Right atrium auricular region (tissue), 2 donors: ENCODE measurements at regions not wholly inside any gene's neighbourhood (a gene's known extent, or its start where the extent isn't known, plus 50 kb on each side); places are given as distances from the start of the nearest gene placed in this dataset.

Experiments used
- DNase-seq: peaks from one replicate; pipeline ENCODE4 v3.0.0-alpha.2; 2019; ENCODE audit warnings: low spot score
- H3K27ac ChIP-seq, 2 donors: fragments of 200-600 bp; sonication (generic); 1 replicate in 1 of 2; 2 replicates in 1 of 2; pipeline ENCODE4 v1.5.1; 2016 to 2019
- H3K27me3 ChIP-seq, 2 donors: fragments of 200-600 bp; sonication (generic); one replicate each; pipeline versions ENCODE4 v1.5.1 to v1.6.0; 2017 to 2019
- H3K36me3 ChIP-seq: fragments of 200-600 bp; sonication (generic); one replicate; pipeline ENCODE4 v1.5.1; 2016
- H3K4me1 ChIP-seq, 2 donors: fragments of 200-600 bp; sonication (generic); one replicate each; pipeline versions ENCODE4 v1.5.1 to v1.6.0; 2017 to 2019
- H3K4me3 ChIP-seq, 2 donors: fragments of 200-600 bp; sonication (generic); 1 replicate in 1 of 2; 2 replicates in 1 of 2; pipeline ENCODE4 v1.5.1; 2017 to 2019; ENCODE audit warnings: mild to moderate bottlenecking in 1 of 2, moderate library complexity in 1 of 2
- H3K9me3 ChIP-seq, 2 donors: fragments of 200-600 bp; sonication (generic); one replicate each; pipeline ENCODE4 v1.5.1; 2019
- TF ChIP-seq, protein P1 (sequence below), 2 donors: fragments of 200-600 bp; sonication (generic); IDR thresholded peaks; one replicate each; pipeline ENCODE4 v1.5.1; 2019; ENCODE audit warnings: antibody characterized with exemption in 2 of 2

DNA sequence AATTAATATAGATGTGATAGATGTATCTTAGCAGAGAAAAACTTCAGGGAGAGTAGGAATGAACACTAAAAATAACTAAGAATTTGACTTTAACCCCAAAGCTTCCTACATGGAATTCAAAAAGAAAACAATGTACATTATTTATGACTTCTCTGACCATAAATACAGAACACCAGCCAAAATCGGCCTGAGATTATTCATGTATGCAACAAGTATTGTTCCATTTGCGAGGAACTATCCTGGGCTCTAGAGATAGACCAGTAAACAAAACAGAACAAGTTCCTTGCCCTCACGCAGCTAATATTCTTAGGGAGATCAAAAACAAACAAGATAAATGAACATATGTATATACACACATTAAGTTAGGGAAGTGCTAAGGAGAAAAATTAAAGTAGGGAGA lies 432.3 kb upstream of the SOX5 start:
- H3K27me3 ChIP-seq: no peaks in the 10 kb centered on the region
- no peaks in the 10 kb centered on the region for H3K9me3 ChIP-seq
- no peaks in the 10 kb centered on the region for H3K36me3 ChIP-seq
- no peak overlapping the region for H3K4me3 ChIP-seq
- TF ChIP-seq, protein P1, sequence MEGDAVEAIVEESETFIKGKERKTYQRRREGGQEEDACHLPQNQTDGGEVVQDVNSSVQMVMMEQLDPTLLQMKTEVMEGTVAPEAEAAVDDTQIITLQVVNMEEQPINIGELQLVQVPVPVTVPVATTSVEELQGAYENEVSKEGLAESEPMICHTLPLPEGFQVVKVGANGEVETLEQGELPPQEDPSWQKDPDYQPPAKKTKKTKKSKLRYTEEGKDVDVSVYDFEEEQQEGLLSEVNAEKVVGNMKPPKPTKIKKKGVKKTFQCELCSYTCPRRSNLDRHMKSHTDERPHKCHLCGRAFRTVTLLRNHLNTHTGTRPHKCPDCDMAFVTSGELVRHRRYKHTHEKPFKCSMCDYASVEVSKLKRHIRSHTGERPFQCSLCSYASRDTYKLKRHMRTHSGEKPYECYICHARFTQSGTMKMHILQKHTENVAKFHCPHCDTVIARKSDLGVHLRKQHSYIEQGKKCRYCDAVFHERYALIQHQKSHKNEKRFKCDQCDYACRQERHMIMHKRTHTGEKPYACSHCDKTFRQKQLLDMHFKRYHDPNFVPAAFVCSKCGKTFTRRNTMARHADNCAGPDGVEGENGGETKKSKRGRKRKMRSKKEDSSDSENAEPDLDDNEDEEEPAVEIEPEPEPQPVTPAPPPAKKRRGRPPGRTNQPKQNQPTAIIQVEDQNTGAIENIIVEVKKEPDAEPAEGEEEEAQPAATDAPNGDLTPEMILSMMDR (IDR thresholded peaks at IDR 0.05): no peak
- no peak overlapping the region for H3K27ac ChIP-seq
- H3K4me1 ChIP-seq: peaks cover 0 to 6% of the 10 kb centered on the region in 2 donors
- no peak for DNase-seq

DNA sequence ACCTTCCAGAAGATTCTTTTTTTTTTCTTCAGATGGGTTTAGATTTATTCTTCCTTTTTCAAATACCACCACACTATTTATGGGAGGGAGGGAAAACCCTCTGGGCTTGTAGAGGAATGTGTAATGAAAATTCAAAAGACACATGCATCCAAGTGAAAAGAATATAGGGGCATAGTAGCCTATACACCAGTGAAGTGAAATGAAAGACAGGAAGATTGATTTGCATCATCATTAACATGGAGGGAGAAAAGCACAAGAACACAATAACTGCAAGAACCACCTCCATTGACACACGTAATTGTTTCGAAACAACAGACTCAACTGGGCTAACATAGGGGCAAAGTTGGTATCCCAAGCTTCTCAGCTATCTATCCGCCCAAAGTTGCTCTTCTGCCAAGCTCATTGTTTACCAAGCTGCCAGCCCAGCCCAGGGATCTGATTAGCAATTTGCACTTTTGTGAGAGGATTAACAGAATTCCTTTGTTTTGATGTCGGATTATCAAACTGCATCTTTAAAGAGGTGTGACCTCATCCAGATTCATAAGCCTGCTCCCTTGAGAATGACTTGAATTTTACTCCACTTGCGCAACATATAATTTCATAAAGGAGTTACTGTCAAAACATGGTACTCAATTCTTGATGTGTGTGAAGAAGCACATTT lies 430.5 kb upstream of the SOX5 start:
- TF ChIP-seq, protein P1 (IDR thresholded peaks at IDR 0.05): no peak
- H3K27me3 ChIP-seq: no peaks in the 10 kb centered on the region
- H3K4me1 ChIP-seq: peaks cover 0 to 6% of the 10 kb centered on the region in 2 donors
- H3K27ac ChIP-seq: no peak overlapping the region
- no peak overlapping the region for H3K4me3 ChIP-seq
- DNase-seq: no peak
- no peaks in the 10 kb centered on the region for H3K36me3 ChIP-seq
- no peaks in the 10 kb centered on the region for H3K9me3 ChIP-seq

DNA sequence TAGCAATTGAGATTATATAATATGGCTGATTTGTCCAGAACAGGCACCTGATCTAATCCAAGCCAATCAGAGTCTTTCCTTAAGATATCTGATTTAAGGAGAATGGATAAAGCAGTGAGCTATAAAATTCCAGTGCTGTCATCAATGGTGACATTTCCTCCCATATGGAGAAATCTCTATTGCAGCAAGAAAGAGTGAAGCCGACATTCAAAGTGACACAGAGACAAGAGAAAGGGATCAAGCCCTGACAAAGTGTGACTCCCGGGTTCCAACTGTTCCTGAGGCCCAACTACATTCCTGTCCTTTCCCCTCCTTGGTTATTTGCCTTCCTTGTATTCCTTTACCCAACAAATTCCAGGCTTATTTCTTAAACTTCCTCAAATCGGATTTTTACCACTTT lies 430.0 kb upstream of the SOX5 start:
- Histone ChIP-seq H3K4me1 (peaks cover 0 to 6% of the 10 kb centered on the region in 2 donors), H3K9me3 (no peaks in the 10 kb centered on the region), H3K36me3 (no peaks in the 10 kb centered on the region), H3K4me3 (no peak overlapping the region), H3K27ac (no peak overlapping the region), H3K27me3 (no peaks in the 10 kb centered on the region)
- TF ChIP-seq, protein P1 (IDR thresholded peaks at IDR 0.05): no peak
- no peak for DNase-seq

DNA sequence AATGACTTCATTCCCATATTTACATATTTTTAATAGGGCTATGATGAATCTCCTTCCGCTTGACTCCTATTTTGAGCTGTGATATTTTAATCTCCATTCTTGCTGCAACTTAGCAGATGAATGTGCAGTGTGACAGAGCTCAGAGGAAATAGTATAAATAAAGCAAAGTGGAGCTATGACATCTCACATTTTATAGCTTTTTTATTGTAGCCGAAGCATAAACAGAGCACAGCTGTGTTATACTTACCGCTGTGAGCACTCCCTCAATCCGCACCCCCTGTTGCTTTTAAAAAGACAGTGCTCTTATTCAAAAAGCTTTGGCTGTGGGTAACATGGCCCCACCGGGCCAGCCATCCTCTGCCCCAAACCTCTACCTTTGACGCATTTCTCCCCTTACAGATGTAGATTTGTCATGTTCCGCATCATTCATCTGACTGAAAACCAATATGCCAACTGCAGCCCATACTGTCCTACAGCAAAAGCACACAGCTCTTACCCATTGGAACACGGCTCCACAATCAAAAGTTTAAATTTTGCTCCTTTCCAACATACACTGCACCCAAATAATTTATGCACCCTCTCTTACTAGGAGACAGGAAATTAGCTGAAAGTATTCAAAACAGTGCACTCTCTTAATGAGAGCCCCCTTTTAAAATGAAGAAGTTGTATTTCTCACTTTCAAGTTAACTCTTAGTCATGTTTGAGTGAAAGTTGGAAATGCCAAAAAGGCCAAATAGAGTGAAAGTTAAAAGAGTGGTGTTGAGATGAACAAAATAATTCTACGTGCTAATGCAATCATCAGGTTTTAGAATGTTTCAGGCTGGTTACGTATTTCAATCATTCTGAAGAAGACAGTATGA lies 429.3 kb upstream of the SOX5 start:
- Histone ChIP-seq H3K4me3 (peak overlapping the region in 1 of 2 donors; percentile 0), H3K27me3 (no peaks in the 10 kb centered on the region), H3K27ac (no peak overlapping the region), H3K36me3 (no peaks in the 10 kb centered on the region), H3K9me3 (no peaks in the 10 kb centered on the region), H3K4me1 (peaks cover 0 to 6% of the 10 kb centered on the region in 2 donors)
- DNase-seq: no peak
- TF ChIP-seq, protein P1 (IDR thresholded peaks at IDR 0.05): no peak

DNA sequence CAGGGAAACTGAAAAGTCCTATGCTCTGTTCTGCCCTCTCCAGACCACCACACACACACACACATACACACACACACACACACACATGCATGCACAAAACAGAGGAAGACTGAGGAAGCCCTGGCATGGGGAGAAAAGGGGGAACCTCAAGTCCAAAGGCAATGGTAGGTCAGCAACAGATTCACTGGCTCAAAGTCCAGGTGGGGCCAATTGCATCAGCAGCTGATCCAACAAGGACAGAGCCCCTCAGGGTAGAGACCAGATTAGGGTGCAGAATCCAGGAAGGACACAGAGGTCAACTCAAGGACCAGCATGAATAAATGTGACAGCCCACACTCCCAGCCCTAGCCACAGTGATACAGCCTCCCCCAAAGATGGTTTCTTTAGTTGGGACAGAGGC lies 425.0 kb upstream of the SOX5 start:
- Histone ChIP-seq H3K4me3 (no peak overlapping the region), H3K27me3 (no peaks in the 10 kb centered on the region), H3K4me1 (peaks cover 0 to 6% of the 10 kb centered on the region in 2 donors), H3K27ac (no peak overlapping the region), H3K36me3 (no peaks in the 10 kb centered on the region), H3K9me3 (no peaks in the 10 kb centered on the region)
- no peak for DNase-seq
- TF ChIP-seq, protein P1 (IDR thresholded peaks at IDR 0.05): no peak
